Lower leg skin (tissue), 4 donors: ENCODE measurements at regions not wholly inside any gene's neighbourhood (a gene's known extent, or its start where the extent isn't known, plus 50 kb on each side); places are given as distances from the start of the nearest gene placed in this dataset.

Experiments
- DNase-seq, 2 donors: peaks; one replicate each; pipeline ENCODE4 v3.0.0-alpha.2; 2019; ENCODE audit warnings: low spot score in 2 of 2
- H3K4me3 ChIP-seq: fragments of 200-600 bp; sonication (generic); 2 replicates; pipeline ENCODE4 v1.5.1; 2017; ENCODE audit warnings: mild to moderate bottlenecking, low read depth; ENCODE audit not compliant: poor library complexity, severe bottlenecking
- CTCF ChIP-seq, 3 donors: fragments of 450-650 bp; IDR thresholded peaks; one replicate each; pipeline ENCODE4 v1.5.1; 2016; ENCODE audit warnings: antibody characterized with exemption in 3 of 3, mild to moderate bottlenecking in 3 of 3, moderate library complexity in 2 of 3
- POLR2A ChIP-seq, 2 donors: fragments of 450-650 bp; IDR thresholded peaks; one replicate each; pipeline ENCODE4 v1.6.1; 2016 to 2017; ENCODE audit warnings: antibody characterized with exemption in 2 of 2, mild to moderate bottlenecking in 1 of 2, moderate library complexity in 1 of 2
- WGBS, 2 donors: methylation state at CpG; one replicate each; pipeline ENCODE4 v1.1.5; 2018; 5-methylcytosine and 5-hydroxymethylcytosine counted together
- intact Hi-C: fragments of 100-400 bp; cut with DNase I; formaldehyde crosslinking; loops from one replicate; pipeline ENCODE4 v1.15.0; 2023; ENCODE audit warnings: low total_unique reads

DNA sequence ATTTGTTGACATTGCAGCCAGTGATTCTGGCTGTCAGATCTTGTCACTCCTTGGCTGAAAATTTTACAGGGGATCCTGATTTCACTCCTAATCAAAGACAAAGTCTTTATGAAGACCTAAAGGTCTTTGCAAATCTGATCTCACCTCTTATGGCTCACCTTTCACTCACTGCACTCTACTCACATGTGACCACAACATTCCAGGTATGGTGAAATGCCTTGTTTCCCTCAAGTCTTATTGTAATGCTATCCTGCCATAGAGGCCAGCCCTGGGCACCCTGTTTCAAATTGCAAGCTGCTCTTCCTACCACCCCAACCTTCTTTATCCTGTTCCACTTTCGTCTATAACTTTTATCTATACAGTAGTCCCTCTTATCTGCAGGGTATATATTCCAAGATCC lies 200.1 kb downstream of the NDFIP2 start:
- no peak for DNase-seq
- no peak overlapping the region for H3K4me3 ChIP-seq
- 83 to 92% methylated on average over 1 of the region's 1 CpG for WGBS, 2 donors
- no peak for TF ChIP-seq POLR2A (IDR thresholded peaks at IDR 0.05)
- no peak for TF ChIP-seq CTCF (IDR thresholded peaks at IDR 0.05)
- intact Hi-C loops = no loop called here

- intact Hi-C loops = no loop called here
- TF ChIP-seq CTCF (IDR thresholded peaks at IDR 0.05) (no peak), POLR2A (IDR thresholded peaks at IDR 0.05) (no peak)
- DNase-seq = no peak
- H3K4me3 ChIP-seq = no peak overlapping the region
These were observed 199.5 kb downstream of the NDFIP2 start for GRCh38 chr13:79680485-79680884.

DNA sequence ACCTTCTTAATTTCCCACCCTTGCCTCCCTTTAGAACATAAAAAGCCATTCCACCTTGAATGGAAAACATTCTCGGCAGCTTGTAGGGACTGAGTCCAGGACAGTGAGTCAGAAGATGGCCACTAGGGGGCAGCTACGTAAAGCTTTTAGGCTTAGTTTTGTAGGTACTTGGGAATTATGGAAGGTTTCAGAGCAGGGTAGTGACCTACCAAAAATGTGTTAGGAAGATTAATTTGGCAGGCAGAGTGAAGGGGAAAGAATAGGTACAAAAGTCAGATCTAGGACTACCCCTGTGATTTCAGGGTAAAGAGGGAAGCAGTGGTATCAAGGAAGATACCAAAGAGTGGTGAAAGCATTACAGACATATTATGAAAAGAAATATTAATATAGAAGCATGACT lies 198.4 kb downstream of the NDFIP2 start:
- H3K4me3 ChIP-seq = no peak overlapping the region
- peak; percentile 75 to 94 for DNase-seq
- 7 to 8% methylated on average over 2 of the region's 2 CpGs for WGBS, 2 donors
- TF ChIP-seq CTCF (IDR thresholded peaks at IDR 0.05) (peak in 1 of 3 donors; percentile 41), POLR2A (IDR thresholded peaks at IDR 0.05) (no peak)
- intact Hi-C loops = no loop called here

GRCh38 chr13:79678100-79678499 lies 197.1 kb downstream of the NDFIP2 start:
- H3K4me3 ChIP-seq = no peak overlapping the region
- 64 to 83% methylated on average over 2 of the region's 2 CpGs for WGBS, 2 donors
- TF ChIP-seq CTCF (IDR thresholded peaks at IDR 0.05) (no peak), POLR2A (IDR thresholded peaks at IDR 0.05) (no peak)
- intact Hi-C loops = no loop called here
- no peak for DNase-seq

GRCh38 chr13:79675931-79676660 lies 195.1 kb downstream of the NDFIP2 start:
- 50 to 68% methylated on average over 7 of the region's 7 CpGs for WGBS, 2 donors
- TF ChIP-seq POLR2A (IDR thresholded peaks at IDR 0.05) (no peak), CTCF (IDR thresholded peaks at IDR 0.05) (no peak)
- no peak overlapping the region for H3K4me3 ChIP-seq
- no peak for DNase-seq
- intact Hi-C loops = no loop called here
